ENCODE measurements at regions not wholly inside any gene's neighbourhood (a gene's known extent, or its start where the extent isn't known, plus 50 kb on each side); places are given as distances from the start of the nearest gene placed in this dataset.

DNA sequence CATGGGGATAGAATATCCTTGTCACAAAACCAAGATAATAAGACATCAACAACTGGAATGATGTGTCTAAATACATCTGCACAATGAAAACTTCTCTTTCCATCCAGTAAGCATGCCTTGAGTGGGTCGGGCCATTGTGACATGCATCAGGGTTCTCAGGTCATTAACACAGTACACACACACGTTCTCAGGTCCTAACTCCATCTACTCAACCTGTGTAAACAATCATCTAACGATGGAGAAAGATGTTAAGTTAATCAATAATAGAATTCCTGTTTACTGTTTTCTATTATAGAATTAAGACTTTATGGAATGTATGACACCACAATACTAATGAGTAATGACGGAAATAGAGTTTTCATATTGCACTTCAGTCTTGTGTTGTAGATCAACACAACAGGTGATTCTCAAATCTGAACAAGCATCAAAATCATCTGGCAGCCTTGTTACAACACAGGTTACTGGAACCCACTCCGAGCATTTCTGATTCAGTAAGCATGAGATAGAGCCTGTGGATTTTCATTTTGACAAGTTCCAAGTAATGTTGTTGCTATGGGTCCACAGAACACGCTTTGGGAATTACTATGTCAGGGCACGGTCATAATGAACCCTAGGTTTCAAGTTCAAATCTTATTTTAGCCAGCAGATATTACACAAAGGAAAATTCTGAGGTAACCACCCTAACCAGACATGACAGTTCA is 315.8 kb upstream of the TEX13C start:
- no peak for DNase-seq (ENCODE audit: low spot score)

DNA sequence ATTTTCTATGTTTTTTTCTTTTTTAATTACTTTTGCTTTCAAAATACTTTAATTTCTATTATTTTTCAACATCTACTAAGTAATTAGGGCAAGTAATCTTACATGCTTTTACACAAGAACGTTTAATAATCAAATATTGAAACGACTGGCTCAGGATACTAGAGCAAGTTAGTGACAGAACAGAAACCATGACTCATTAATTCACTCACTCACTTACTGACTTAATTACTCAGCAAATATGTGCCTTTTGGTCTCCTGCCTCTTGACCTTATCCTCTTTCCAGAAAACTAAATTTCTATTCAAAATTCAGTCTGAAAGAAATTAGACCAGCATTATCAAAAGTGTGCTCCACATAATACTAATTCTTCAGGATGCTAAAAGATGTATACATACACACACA is 314.9 kb upstream of the TEX13C start:
- no peak for DNase-seq (ENCODE audit: low spot score)

DNA sequence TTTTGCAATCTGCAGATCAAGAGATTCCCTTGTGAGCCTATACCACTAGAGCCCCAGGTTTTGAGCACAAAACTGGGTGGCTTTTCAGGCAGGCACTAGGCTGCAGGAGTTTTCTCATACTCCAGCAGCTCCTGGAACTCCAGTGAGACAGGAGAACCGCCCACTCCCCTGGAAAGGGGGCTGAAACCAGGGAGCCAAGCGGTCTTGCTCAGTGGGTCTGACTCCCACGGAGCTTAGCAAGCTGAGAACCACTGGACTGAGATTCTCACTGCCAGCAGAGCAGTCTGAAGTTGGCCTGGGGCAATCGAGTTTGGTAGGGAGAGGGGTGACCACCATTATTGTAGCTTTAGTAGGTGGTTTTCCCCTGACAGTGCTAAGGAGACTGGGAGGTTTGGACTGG is 313.8 kb upstream of the TEX13C start:
- DNase-seq (ENCODE audit: low spot score), result no peak

DNA sequence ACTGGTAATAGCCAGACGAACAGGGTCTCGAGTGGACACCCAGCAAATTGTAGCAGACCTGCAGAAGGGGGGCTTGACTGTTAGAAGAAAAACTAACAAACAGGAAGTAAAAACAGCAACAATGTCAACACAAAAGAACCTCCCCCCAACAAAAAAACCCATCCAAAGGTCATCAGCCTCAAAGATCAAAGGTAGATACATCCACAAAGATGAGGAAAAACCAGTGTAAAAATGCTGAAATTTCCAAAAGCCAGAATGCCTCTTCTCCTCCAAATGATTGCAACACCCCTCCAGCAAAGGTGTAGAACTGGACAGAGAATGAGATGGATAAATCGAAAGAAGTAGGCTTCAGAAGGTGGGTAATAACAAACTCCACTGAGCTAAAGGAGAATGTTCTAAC is 313.0 kb upstream of the TEX13C start:
- no peak for DNase-seq (ENCODE audit: low spot score)

DNA sequence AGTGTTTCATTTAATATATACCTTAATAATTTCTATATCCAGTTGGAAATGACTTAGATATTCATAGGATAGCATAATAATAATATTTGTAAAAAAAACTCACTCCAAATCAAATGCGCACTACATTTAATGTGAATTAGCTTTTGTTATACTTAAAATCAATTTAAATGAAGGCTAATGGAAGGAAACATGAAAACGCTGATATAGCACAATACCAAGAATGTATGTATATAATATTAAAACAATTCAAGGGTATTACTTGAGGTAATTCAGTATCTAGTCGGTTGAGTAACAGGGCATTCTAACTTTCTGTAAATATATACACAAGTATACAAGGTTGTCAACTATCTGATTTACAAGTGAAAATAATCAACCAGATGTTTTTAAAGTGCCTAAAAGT is 307.1 kb upstream of the TEX13C start:
- no peak for DNase-seq (ENCODE audit: low spot score)

DNA sequence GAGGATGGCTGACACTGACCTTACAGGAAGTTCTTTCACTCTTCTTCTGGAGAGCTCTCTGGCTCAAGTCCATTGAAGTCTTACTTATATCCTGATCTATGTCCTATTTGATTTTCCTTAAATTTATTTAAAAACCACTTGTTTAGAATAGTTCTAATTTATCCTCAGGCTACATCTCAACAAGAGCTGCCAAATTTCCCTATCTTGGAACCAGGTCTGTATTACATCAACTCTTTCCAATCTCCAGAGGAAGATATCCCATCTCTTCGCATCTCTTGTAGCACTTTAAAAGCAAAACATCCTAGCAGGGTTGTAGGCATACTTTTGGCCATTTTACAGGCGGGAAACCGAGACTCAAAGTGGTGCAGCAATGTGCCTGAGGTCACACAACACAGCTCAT is 290.5 kb upstream of the TEX13C start:
- no peak for DNase-seq (ENCODE audit: low spot score)

All from cerebellar cortex (tissue), 1 donor.